ENCODE measurements at regions not wholly inside any gene's neighbourhood (a gene's known extent, or its start where the extent isn't known, plus 50 kb on each side); places are given as distances from the start of the nearest gene placed in this dataset.
A peak's percentile ranks its signal among the peaks of the same experiment; 100 is the strongest.

GRCh38 chr16:85369741-85370528, 243.2 kb upstream of the GSE1 start (continued):
- peak; percentile 75 for TF ChIP-seq PATZ1 (CRISPR knock-in tag; IDR thresholded peaks at IDR 0.05)
- peak; percentile 74; the same call in 1 of the 2 replicates for TF ChIP-seq HNRNPL (IDR thresholded peaks at IDR 0.05; ENCODE audit: low read depth, low read length)
- no peak for TF ChIP-seq RERE (CRISPR knock-in tag; IDR thresholded peaks at IDR 0.05; ENCODE audit: low read depth)
- no peak for TF ChIP-seq ZSCAN29 (CRISPR knock-in tag; conservative IDR thresholded peaks at IDR 0.05)
- 0 out of 2 replicates have a peak, but pooled peaks have one; percentile 32 for TF ChIP-seq ZNF44 (CRISPR knock-in tag; IDR thresholded peaks at IDR 0.05)
- no peak for TF ChIP-seq ATRX (CRISPR knock-in tag; IDR thresholded peaks at IDR 0.05; ENCODE audit: borderline replicate concordance)
- TF ChIP-seq ZNF547 (CRISPR knock-in tag; IDR thresholded peaks at IDR 0.05), result peak; percentile 59; the same call in 1 of the 2 replicates
- no peak for TF ChIP-seq MTF2 (CRISPR knock-in tag; IDR thresholded peaks at IDR 0.05; ENCODE audit: borderline replicate concordance)
- TF ChIP-seq ZNF687 (CRISPR knock-in tag; IDR thresholded peaks at IDR 0.05), result peak; percentile 51
- TF ChIP-seq, protein P1, sequence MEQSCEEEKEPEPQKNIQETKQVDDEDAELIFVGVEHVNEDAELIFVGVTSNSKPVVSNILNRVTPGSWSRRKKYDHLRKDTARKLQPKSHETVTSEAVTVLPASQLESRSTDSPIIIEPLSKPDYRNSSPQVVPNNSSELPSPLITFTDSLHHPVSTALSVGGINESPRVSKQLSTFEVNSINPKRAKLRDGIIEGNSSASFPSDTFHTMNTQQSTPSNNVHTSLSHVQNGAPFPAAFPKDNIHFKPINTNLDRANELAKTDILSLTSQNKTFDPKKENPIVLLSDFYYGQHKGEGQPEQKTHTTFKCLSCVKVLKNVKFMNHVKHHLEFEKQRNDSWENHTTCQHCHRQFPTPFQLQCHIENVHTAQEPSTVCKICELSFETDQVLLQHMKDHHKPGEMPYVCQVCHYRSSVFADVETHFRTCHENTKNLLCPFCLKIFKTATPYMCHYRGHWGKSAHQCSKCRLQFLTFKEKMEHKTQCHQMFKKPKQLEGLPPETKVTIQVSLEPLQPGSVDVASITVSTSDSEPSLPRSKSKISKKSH (CRISPR knock-in tag; IDR thresholded peaks at IDR 0.05; ENCODE audit: borderline replicate concordance), result no peak
- TF ChIP-seq STAG1 (CRISPR knock-in tag; IDR thresholded peaks at IDR 0.05), result peak; percentile 66
- peak; percentile 18; the same call in 1 of the 2 replicates for TF ChIP-seq ZNF768 (CRISPR knock-in tag; IDR thresholded peaks at IDR 0.05)
- TF ChIP-seq ZNF33B (CRISPR knock-in tag; IDR thresholded peaks at IDR 0.05), result no peak
- TF ChIP-seq AGO2 (optimal IDR thresholded peaks at IDR 0.05; ENCODE audit: low read depth, low read length), result no peak
- peak; percentile 22; the same call in 1 of the 2 replicates for TF ChIP-seq SALL1 (CRISPR knock-in tag; IDR thresholded peaks at IDR 0.05)
